HG02798 (cell line): ENCODE measurements at regions not wholly inside any gene's neighbourhood (a gene's known extent, or its start where the extent isn't known, plus 50 kb on each side); places are given as distances from the start of the nearest gene placed in this dataset.
"Not testable (repeated sequence)": the region's sequence is repeated elsewhere in the genome, so short reads cannot be mapped to it uniquely, and the experiment has no call there.

Experiments
- ATAC-seq: cut with Tn5 transposase; IDR thresholded peaks from one replicate; pipeline ENCODE4 v1.9.1; 2021; ENCODE audit warnings: mild to moderate bottlenecking; ENCODE audit not compliant: unreplicated experiment, poor library complexity

- ATAC-seq, result no peak
Observed at GRCh38 chr6:88459189-88459588, 293.0 kb upstream of the CNR1 start.

- no peak for ATAC-seq
Observed at GRCh38 chr6:88458662-88459061, 292.5 kb upstream of the CNR1 start.

GRCh38 chr6:88456221-88456859 lies 290.2 kb upstream of the CNR1 start:
- no peak for ATAC-seq

- ATAC-seq, result no peak
Observed at GRCh38 chr6:88455317-88455716, 289.2 kb upstream of the CNR1 start.

- no peak for ATAC-seq
Observed at GRCh38 chr6:88454658-88455057, 288.5 kb upstream of the CNR1 start.

- ATAC-seq, result no peak
Observed at GRCh38 chr6:88449770-88450169, 283.6 kb upstream of the CNR1 start.

- ATAC-seq, result no peak
Observed at GRCh38 chr6:88445188-88445965, 279.2 kb upstream of the CNR1 start.

GRCh38 chr6:88443554-88443953 lies 277.4 kb upstream of the CNR1 start:
- no peak for ATAC-seq

GRCh38 chr6:88442737-88443136 lies 276.6 kb upstream of the CNR1 start:
- no peak for ATAC-seq

GRCh38 chr6:88441346-88441745 lies 275.2 kb upstream of the CNR1 start:
- ATAC-seq, result no peak

GRCh38 chr6:88428068-88428467 lies 261.9 kb upstream of the CNR1 start:
- ATAC-seq, result no peak

- no peak for ATAC-seq
Observed at GRCh38 chr6:88426005-88426404, 259.9 kb upstream of the CNR1 start.

- no peak for ATAC-seq
Observed at GRCh38 chr6:88422831-88423230, 256.7 kb upstream of the CNR1 start.

GRCh38 chr6:88420967-88421488 lies 254.9 kb upstream of the CNR1 start:
- not testable (repeated sequence) for ATAC-seq

- ATAC-seq, result not testable (repeated sequence)
Observed at GRCh38 chr6:88418921-88419810, 253.0 kb upstream of the CNR1 start.

GRCh38 chr6:88417361-88417760 lies 251.2 kb upstream of the CNR1 start:
- ATAC-seq, result not testable (repeated sequence)

- no peak for ATAC-seq
Observed at GRCh38 chr6:88413459-88413858, 247.3 kb upstream of the CNR1 start.

- ATAC-seq, result not testable (repeated sequence)
Observed at GRCh38 chr6:88408355-88408754, 242.2 kb upstream of the CNR1 start.

- ATAC-seq, result not testable (repeated sequence)
Observed at GRCh38 chr6:88406674-88407073, 240.5 kb upstream of the CNR1 start.

- ATAC-seq, result no peak
Observed at GRCh38 chr6:88403486-88403885, 237.3 kb upstream of the CNR1 start.

- ATAC-seq, result no peak
Observed at GRCh38 chr6:88402909-88403308, 236.8 kb upstream of the CNR1 start.
